PFSK-1 (cell line): ENCODE measurements at regions not wholly inside any gene's neighbourhood (a gene's known extent, or its start where the extent isn't known, plus 50 kb on each side); places are given as distances from the start of the nearest gene placed in this dataset.

Experiments used
- POLR2AphosphoS5 ChIP-seq: IDR thresholded peaks from 2 replicates; pipeline ENCODE4 v1.6.1; 2012; ENCODE audit warnings: low read depth, mild to moderate bottlenecking, control low read depth, low read length, moderate library complexity
- REST ChIP-seq, 2 experiments: IDR thresholded peaks; 2 replicates each; pipeline versions ENCODE4 v1.6.1 to v1.8.0; 2011 to 2012; ENCODE audit warnings: low read depth in 2 of 2, low read length in 2 of 2, control low read depth in 1 of 2, inconsistent platforms in 1 of 2, mild to moderate bottlenecking in 1 of 2, moderate library complexity in 1 of 2; ENCODE audit not compliant: insufficient read depth in 1 of 2

DNA sequence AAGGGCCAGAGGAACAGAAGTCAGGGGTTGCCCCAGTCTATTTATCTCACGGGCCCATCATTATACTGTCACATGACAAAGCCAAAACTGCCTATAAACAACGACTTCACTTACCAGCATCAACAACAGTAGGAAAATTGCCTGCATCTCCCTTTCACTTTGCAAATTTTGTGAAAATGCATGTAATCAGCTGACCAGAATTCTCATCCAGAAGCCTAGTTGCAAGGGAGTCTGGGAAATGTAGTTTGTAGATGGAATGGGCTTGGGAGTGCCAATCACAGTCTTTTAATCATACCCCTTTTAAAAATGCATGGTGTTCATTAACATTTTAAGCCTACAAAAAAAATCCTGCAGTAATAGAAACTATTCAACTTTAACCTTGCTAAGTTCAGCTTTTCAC lies 369.3 kb upstream of the TMPO start:
- TF ChIP-seq POLR2AphosphoS5 (no peak), REST (IDR thresholded peaks at IDR 0.05; ENCODE audit: insufficient read depth in 1 of 2, low read depth in 2 of 2, low read length in 2 of 2) (no peak)
